GM19395 (cell line): ENCODE measurements at regions not wholly inside any gene's neighbourhood (a gene's known extent, or its start where the extent isn't known, plus 50 kb on each side); places are given as distances from the start of the nearest gene placed in this dataset.
"Not testable (repeated sequence)": the region's sequence is repeated elsewhere in the genome, so short reads cannot be mapped to it uniquely, and the experiment has no call there.

ENCODE experiments used
- ATAC-seq: cut with Tn5 transposase; IDR thresholded peaks from one replicate; pipeline ENCODE4 v1.9.1; 2021; ENCODE audit warnings: mild to moderate bottlenecking, moderate library complexity; ENCODE audit not compliant: unreplicated experiment

DNA sequence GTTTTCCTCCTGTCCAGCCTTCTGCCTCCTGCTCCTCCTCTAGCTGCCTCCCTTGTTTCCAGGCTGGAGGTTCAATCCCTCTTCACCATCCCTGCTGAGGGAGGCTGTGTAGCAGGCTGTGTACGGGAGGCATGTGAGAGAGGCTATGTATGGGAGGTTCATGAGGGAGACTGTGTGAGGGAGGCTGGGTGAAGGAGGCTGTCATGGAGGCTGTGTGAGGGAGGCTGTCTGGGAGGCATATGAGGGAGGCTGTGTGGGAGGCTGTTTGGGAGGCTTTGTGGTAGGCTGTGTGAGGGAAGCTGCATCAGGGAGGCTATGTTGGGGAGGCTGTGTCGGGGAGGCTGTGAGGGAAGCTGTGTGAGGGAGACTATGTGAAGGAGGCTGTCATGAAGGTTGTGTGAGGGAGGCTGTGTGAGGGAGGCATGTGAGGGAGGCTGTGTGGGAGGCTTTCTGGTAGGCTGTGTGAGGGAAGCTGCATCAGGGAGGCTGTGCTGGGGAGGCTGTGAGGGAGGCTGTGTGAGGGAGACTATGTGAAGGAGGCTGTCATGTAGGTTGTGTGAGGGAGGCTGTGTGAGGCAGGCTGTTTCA, 123.7 kb upstream of the RNF32 start:
- ATAC-seq: no peak

DNA sequence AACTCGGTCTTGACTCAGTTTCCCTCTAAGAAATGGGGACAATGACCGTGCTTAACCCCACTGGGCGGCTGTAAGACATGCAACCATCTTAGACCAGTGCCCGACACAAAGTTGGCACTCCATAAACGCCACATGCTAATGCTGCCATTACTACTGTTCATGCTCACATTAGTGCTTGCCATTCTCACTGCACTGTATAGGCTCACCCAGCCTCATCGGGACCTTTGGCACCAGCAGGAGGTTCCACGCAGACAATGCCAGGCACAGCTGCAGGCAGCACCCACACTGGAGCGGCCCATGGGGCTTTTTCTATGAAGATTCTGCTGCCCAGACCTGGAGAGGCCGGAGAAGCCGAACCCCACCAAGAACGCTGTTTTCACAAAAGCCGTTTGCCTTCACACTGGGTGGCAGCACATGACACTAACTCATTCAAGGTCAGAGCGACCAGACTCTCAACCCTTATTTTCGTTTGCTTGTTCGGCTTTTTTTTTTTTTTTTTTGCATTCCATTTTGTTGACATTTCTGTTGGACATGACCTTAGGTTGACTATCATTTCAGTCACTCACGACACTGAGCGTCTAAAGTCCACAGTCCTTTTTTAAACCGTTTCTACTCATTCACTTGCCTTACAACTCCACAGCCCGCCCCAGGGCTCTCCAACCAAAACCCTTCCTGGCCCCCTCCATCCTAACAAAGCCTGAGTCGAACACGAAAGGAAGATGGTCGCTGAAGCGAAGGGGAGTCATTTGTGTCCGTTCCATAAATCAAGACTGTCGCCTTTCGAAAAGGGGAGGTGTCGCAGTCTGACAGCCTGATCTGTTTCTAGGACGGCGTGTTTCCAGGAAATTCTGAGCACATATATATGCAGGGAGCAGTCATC, 124.4 kb upstream of the RNF32 start:
- ATAC-seq: no peak

DNA sequence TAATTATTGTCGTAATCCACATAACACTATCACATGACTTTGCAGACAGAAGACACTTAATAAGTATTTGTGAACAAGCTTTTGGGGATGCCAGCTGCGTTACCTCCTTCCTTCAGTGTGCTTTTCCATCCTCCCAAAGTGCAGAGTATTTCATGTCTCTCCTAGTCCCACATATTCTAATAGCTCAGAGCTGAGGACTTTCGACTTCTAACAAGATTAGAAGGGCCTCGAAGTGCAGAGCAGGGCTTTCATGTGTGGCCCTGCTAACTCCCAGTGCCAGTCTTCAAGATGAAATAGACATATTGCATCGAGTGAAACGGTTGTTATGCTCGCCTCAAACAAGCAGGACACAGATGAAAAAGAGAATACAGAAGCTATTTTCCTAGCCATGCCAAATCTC, 125.7 kb upstream of the RNF32 start:
- ATAC-seq: no peak

DNA sequence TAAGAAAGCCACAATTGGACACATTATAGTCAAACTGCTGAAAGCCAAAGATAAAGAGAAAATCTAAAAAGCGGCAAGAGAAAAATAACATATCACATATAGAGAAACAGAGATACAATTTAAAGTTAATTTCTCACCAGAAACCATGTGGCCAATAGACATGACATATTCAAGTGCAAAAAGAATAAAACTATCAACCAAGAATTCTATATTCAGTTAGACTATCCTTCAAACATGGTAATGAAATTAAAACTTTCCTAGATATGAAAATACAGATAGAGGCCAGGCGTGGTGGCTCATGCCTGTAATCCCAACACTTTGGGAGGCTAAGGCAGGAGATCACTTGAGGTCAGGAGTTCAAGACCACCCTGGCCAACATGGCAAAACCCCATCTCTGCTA, 129.1 kb upstream of the RNF32 start:
- no peak for ATAC-seq

DNA sequence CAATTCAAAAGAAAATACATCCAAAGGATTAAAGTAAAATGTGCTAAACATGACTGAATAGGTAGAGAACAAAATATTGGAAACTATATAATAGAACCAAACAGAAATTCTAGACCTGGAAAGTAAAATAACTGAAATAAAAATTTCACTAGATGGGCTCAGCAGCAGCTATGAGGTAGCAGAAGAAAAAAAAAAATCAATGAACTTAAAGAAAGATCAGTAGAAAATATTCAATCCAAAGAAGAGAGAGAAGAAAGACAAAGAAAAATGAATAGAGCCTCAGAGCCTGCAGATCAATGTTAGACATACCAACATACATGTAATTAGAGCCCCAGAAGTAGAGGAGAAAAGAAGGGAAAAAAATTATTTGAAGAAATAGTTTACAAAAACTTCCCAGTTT, 129.6 kb upstream of the RNF32 start:
- ATAC-seq: no peak

DNA sequence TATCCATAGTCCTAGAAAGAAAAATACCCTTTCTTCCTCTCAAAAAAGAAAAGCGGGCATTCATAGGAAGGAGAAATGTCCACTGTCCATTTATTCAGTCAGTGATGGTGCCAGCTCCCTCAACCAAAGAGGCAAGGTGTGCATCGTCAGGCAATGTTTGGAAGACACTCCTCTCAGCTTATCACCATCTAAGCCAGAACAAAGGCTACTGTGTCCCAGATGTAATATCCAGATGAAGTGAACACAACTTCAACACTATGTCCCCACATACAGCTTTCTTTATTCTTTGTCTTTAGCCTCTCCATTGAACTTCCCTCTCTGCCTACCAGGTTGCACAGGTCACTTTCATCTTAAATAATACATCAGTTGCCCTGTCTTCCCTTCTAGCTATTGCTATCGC, 131.4 kb upstream of the RNF32 start:
- no peak for ATAC-seq

DNA sequence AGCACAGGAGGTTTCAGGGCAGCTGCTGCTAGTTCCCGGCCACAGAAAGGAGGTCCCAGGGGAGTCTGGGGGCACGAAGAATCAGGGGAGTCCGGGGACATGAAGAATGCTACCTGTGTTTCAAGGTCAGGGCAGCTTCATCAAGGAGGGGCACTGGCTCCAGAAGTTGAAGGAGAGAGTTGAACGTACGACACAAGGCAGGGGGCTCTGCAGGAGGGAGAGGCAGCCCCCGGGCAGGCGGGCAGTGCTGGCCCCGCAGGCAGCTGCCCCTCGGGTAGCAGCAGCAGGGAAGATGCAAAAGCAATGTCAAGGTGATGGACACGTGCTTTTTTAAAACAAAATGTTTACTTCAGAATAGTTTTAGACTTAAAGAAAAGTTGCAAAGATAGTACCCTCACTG, 134.7 kb upstream of the RNF32 start:
- ATAC-seq: no peak

DNA sequence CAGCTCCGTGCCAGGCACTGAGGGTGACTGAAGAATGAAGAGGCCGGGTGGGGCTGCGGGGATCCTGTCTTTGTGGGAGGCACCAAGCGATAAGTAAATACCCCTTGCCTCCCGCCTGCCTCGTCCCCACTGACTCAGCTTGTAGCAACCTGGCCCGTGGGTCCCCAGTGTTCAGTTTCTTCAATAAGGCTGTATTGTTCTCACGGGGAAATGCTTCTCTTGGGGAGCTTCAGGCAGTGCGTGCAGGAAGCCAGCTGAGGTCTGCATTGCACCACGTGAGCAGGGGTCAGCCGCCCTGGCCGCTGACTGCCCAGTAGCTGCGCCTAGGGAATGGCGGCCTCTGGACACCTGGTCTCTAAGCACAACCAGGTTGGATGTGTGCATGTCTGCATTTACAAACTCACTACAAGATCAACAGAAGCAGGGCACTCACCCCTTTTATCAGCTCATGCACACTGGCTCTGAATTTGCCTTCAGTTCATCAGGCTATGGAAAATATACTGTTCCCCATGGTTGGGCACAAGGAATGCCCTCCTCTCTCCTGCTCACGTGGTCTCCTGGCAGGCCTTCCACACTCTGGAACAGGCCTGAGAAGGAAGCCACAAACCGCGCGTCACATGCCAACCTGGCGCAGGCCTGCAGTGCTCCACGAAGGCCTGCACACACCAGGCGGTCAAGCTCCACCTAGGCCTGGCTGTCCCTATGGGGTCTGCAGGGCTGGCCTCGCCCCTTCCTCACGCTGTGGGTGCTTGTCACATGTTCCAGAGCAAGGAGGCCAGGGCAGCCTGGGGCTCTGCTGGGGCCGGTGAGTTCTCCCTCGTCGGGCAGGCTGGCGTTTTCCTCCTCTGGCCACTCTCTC, 135.7 kb upstream of the RNF32 start:
- no peak for ATAC-seq

DNA sequence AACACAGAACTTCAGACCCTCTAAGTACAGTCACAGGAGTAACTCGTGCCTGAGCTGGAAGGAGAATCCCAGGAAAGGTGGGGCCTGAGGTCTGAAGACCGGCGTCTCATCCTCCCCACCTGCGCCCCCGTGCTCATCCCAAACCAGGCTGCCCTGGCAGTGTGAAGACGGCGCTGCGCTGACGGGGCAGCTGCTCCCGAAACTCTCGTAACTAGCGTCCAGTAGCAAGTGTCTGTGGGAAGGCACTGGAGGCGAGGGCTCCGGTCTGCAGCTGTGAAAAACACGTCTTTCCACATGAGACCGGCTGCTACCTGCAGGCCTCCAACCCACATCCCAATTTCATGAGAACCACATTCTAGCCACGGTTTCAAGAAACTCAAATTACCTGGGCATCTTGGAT, 136.6 kb upstream of the RNF32 start:
- no peak for ATAC-seq

DNA sequence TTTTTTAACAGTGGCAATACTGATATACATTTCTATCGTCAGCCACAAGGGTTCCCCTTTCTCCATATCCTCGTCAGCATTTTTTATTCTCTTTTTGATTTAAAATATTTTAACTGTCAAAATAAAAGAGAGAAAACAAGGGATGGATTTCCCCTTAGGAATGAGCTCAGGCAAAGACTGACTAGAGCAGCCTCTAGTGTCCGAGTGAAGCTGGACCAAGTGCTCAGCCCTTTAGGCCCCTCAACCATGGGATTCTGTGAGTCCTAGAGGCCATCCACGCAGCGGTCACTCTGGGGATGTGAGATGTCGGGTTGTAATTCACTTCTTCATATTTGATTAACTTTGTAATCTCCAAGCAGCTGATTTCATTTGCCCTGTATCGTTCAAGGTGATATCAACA, 137.4 kb upstream of the RNF32 start:
- no peak for ATAC-seq

DNA sequence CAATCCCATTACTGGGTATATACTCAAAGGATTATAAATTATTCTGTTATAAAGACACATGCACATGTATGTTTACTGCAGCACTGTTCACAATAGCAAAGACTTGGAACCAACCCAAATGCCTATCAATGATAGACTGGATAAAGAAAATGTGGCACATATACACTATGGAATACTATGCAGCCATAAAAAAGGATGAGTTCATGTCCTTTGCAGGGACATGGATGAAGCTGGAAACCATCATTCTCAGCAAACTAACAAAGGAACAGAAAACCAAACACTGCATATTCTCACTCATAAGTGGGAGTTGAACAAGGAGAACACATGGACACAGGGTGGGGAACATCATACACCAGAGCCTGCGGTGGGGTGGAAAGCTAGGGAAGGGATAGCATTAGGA, 138.8 kb upstream of the RNF32 start:
- not testable (repeated sequence) for ATAC-seq

DNA sequence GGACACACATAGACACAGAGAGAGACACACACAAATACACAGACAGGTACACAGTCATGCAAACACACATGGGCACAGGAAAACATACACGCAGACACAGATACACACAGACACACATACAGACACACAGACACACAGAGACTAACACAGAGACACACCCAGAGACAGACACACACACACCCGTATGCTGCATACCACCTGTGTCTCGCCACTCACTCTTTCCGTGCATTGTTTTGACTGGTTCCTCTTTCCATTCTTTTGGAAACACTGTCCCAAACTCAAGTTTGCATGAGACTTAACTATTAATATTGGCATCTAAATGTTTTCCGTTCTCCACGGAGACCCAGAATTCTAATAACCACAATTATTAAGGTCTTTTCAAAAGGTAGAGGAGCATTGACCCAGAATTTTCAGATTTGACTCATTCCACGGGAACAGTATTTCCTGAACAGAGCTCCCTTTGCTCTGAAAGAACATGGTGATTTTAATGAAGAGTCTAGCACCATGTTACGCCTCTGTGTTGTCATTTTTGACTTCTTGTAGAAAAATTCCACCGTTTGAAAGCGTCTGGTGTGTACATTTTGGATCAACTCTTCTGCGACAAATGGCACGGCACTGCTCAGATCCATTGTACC, 141.2 kb upstream of the RNF32 start:
- ATAC-seq: peak; percentile 66

DNA sequence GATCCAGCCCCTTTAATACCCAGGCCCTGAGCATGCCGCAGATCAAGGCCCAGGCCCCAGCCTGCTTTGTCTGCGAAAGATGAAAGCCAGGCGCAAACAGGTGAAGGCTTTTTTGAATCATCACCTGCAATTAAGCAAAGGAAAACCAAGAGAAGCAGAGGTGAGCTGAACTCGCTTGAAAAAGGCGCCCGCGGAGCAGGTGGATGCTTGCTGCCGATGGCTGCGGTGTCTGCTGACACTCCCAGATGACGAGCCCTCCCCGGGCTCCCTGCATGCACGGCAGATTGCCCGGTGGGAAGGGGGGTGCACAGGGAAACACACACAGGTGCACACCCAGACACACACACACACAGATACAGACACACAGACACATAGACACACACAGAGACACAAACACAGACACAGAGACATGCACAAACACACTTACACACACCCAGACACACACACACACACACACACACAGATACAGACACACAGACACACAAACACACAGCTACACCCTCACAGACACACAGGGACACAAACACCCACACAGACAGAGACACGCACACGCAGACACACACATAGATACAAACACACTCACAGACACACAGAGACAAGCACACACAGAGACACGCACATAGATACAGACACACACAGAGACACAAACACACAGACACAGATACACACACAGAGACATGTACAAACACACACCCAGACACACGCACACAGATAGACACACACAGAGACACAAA, 142.6 kb upstream of the RNF32 start:
- ATAC-seq: no peak

DNA sequence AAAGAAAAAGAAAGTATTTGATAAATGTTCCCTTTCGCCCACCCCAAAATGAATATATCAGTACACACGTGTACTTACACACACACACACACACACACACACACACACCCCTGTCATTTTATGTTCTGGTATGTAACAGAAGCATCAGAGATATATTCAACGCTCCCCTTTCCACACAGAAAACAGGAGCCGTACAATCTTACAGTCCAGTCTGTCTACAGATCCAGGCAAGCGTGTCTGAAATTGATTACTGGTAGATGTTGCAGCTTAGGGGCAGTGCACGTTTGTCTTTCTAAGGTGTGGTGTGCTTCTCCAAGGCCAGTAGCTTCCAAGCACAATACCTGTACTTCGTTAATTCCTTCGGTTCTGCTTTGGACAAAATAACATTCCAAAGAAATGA, 143.7 kb upstream of the RNF32 start:
- ATAC-seq: no peak

DNA sequence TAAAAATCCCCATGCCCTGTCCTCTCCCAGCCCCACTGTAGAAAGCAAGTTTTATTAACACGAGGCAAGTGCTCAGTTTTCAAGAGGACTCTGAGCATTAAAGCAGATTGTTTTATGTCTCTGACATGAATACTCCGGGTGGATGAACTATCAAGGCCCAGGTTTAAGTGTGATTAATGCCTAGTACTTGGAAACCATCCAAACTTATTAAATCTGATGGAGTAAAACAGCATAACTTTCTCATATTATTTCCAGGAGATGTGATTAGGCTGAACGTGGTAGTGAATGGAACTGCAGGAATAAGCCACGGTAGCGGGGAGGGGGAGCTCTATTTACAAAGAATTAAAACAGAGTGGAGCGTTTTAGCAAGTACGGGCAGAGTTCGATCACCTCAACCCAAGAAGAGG, 144.2 kb upstream of the RNF32 start:
- no peak for ATAC-seq

DNA sequence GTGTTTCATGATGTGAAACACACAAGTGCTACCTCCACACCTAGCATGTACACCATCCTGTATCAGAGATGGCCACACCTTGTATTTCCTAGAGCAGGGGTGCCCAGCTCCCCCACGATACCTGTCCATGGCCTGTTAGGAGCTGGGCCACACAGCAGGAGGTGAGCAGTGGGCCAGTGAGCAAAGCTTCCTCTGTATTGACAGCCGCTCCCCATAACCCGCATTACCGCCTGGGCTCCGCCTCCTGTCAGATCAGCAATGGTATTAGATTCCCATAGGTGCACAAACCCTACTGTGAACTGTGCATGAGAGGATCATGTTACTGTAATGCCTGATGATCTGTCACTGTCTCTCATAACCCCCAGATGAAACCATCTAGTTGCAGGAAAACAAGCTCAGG, 145.6 kb upstream of the RNF32 start:
- ATAC-seq: no peak

DNA sequence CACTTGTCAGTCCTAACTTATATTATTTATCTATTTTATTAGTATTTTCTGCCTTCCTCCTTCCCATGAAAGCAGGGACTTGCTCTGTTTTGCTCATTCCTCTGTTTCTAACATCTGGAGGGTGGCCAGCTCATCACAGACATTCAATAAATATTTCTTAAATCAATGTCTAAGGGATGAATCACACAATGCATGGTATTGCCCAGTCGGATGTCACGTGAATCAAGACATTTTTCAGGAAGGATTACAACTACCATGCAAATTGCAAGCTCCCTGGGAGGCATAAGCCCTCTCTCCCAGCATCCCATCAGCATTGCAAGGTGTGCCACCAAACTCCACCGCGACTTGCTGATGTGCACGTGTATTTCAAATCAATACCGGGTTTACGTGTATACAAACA, 146.6 kb upstream of the RNF32 start:
- ATAC-seq: no peak

DNA sequence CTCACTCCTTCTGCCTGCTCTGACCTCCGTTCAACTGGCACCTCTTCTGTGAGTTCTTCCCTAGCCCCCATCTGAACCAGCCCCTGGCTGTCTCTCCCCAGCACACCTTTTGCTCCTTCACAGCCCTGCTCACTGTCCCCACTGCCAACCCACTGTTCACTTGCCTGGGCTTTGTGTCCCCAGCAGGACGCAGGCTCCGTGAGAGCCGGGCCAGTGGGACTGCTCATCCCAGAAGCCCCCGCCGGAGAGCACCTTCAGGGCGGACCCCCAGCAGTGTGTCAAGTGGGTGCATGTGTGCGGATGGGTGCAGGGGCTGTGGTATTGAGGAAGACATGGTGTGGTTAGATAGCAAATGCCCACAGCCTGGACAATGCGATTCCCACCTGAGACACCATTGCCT, 148.4 kb upstream of the RNF32 start:
- ATAC-seq: no peak

DNA sequence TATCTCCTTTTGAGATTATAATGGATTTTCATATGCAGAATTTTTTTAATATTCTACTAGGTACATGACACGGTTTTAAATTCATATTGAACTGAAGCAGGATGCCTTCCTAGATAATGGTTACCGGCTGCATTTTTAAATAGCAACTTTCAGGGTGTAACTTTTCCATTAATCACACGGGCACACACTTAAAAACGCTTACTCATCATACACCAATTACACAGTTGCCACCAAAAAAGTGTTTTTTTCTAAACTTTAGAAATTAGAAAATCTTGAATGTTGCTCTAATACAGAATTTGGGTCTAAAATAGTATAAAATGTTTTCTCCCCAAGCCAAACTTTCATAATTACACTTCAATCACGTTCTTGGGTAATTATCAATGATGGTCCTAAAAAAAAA, 149.1 kb upstream of the RNF32 start:
- ATAC-seq: no peak

DNA sequence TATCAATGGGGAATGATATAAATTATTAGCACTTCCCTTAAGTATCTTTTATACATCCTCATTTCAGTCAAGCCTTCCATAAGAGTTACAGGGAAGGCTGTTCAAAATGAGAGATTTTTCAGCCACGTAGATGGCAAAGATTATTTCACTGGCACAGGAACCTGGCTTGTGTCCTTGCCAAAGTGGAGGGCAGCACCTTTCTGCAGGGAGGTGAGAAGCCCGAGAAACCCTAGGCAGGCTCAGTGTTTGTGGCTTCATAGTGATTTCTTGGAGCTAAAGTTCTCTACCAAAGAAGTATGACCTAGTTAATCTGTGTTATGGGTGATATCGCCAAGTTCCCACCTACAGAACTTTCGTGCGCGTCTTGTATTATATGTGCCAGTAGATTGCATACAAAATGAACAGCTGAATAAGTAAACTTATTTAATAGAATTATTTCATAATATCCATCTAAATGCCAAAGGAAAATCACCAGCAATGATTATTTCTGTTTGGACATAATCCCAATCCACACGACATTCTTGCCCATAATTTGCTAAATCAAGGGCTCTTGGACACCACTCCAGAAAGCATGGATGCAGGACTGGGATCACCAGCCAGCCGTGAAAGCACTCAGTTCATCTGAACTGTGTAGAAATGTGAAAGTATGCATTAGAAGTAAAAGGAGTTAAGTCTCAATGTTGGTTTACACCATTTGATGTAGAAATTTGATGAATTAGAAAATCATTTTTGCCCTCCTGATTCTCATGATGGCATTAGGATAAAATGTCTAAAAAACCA, 150.4 kb upstream of the RNF32 start:
- ATAC-seq: no peak
